ENCODE measurements at regions not wholly inside any gene's neighbourhood (a gene's known extent, or its start where the extent isn't known, plus 50 kb on each side); places are given as distances from the start of the nearest gene placed in this dataset.
"Not testable (repeated sequence)": the region's sequence is repeated elsewhere in the genome, so short reads cannot be mapped to it uniquely, and the experiment has no call there.

DNA sequence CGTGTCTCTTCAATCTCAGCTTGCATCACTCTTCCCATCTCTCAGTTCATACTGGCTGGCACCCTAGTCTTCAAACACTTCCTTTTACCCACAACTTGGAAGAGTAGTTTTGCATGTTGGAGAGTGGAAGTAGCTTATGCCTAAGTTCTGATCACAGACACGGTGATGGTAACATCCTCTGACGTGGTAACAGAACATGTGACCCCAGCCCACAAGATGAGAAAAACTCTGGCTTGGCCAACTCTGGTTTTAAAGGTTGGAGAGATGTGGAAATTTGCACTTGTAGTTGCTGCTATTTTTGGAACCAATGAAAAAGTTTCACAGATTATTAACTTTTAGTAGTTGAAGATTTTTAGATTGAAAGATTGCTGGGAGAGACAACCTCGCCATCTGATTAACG, 155.4 kb upstream of the SLC35G4 start:
- no peak for DNase-seq

DNA sequence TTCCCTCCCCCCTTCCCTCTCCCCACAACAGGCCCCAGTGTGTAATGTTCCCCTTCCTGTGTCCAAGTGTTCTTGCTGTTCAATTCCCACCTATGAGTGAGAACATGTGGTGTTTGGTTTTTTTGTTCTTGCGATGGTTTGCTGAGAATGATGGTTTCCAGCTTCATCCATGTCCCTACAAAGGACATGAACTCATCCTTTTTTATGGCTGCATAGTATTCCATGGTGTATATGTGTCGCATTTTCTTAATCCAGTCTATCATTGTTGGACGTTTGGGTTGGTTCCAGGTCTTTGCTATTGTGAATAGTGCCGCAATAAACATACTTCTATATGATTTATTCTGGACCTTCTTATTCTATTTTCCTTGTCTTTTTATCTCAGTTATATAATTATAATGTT, 165.2 kb upstream of the SLC35G4 start:
- DNase-seq = not testable (repeated sequence)

DNA sequence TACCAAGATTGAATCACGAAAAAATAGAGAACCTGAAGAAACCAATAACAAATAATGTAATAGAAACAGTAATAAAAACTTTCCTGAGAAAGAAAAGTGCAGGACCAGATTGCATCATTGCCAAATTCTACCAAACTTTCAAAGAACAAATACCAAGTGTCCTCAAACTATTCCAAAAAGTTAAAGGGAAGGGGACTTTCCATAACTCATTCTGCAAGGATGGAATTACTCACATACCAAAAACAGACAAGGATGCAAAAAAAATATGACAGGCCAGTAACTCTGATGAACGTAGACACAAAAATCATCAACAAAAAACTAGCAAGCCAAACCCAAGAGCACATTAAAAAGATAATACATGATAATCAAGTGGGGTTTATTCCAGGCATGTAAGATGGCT, 172.3 kb upstream of the SLC35G4 start:
- no peak for DNase-seq

DNA sequence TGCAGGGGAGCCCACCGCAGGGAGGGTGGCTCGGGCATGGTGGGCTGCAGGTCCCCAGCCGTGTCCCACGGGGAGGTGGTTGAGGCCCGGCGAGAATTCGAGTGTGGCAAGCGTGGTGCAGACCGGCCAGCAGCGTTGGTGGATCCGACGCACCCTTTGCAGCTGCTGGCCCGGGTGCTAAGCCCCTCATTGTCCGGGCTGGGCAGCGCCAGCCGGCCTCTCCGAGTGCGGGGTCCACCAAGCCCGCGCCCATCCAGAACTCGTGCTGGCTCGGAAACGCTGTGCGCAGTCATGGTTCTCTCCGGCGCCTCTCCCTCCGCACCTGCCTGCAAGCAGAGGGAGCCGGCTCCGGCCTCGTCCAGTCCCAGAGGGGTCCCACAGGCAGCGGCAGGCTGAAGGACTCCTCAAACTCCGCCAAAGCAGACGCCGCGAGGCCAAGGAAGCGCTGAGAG, 177.0 kb upstream of the SLC35G4 start:
- DNase-seq = no peak

DNA sequence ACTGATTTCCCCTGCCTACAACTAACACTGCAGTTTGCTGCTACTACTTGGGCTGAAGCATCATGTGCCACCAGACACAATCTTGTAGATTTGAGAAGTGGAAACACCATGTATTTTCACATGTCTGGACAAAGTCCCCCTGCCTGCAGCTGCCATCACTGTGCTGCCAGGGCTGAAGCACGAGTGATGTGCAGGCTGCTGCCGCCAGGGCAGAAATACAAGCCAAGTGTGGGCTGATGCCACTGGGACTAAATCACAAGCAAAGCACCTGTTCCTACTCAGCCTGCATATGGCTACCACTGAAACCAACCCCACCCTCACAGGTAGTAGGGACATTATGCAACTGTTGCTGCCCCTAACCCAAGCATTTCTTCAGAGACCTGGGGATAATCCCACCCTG, 179.5 kb upstream of the SLC35G4 start:
- no peak for DNase-seq

DNA sequence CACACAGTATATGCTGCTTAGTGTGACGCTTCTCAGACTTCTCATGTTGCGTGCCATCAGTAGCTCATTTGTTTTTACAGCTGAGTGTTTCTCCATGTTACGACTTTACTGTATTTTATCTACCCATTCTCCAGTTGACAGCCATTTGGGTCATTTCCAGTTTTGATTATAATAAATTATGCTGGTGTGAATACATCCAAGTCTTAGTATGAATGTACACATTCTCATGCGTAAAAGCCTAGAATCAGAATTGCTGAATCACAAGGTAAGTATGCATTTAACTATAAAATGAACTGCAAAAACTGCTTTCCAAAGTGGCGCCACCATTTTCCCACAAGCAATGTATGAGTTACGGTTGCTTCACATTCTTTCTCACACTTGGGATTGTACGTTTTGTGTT, 184.2 kb upstream of the SLC35G4 start:
- DNase-seq = no peak

DNA sequence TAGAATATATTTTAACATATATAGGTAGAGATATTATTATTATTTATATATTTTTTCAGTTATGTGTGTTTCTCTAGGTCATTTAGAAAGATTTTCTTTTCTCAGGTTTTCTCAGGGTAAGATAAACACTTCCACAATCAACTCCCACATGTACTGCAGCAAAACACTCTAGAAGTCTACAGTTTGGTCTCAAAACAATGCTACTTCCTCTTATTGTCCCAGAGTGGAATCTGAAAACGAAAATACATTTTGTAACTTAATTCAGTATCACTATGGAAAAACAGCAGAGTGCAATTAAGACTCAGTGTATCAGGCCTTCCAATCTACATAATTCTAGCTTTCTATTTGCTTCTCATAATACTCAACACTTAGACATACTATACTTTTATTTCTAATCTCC, 190.1 kb upstream of the SLC35G4 start:
- no peak for DNase-seq

DNA sequence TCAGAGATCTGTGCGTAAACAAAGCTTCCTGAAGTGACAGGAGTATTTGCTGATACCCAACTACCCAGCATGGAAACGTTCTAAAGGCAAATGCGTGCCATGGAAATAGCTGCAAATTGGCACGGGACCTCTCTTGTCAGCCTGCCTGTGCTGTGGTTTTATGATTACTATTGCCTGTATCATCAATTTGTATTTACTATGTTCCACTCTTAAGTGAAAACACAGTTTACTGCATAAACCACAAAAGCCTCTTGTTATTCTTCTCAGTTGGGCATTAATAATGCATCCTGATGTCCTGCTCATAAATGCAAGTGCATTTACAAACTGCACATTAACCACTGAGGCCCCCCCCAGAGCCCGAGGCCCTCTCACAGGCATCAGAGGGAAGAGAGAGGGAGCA, 196.6 kb upstream of the SLC35G4 start:
- no peak for DNase-seq

DNA sequence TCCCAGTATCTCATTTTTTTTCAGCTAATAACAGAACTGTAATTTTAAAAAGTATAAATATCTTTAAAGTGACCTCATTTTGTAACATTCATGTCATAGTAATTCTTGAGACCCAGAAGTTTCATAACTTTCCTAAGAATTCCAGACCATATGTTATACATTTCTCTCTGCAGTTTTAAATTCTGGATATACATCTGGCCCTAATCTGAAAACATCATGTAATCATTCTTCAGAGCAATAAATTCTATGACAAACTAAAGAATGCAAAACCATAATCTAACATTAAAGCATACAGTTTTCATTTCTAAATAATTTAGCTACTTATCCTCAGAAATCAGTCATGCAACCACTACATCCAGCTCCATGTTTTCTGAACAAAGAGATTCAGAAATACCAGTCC, 198.3 kb upstream of the SLC35G4 start:
- no peak for DNase-seq

DNA sequence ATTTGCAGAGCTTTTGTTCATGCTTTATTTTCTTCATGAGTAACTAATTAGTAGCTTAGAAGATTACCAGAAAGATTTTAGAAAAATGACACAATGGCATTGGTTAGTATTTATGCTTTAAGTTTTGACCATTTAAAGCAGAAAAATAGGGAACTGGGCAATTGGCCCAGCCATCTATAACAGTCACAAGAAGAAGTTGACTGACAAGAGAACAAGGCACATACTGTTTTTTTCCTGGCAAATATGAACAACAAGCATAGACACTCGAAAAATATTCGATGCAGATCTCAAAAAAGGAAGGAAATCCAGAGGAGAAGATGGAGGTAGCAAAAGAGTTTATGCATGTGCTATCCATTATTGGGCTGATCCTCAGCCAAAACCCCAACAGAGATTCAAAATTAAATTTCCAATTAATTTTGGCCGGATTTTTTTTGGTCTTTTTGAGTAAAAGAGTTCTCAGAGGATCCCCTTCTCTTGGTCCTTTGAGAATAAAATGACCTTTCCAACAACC, 200.8 kb upstream of the SLC35G4 start:
- DNase-seq = no peak

DNA sequence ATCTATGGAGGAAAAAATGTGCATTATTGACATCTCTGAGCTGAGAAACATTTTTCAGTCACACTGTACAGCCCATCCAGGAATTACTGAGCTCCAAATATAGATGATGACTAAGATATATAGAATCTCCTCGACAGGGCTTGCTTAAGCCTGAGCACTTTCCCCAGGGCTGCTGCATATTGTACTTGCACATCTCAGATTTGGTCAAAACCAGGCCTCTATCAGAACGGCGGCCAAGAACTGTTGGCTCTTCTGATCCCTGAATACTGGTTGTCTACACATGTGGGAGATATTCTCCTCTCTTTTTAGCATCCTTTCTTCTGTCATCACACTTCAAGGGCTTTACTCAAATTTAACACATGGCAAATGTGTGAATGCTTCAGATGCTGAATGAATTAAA, 201.5 kb upstream of the SLC35G4 start:
- DNase-seq = no peak

DNA sequence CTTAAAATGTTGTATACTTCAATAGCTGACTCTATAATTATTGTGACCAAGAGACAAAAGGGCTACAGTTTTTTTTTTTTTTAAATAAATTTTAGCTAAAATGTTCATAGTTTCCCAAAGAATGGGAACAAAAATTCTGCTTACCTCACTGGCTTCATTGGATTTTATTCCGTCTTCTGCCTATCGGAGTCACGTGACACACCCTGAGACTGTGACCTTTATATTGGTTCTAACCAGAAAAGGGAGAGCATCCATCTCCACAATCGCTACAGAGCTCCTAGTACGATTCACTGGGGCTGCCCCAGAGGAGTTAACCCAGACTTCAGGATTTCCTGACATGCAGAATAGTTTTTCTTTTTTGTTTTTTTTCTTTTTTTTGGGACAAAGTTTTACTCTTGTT, 203.6 kb upstream of the SLC35G4 start:
- DNase-seq = no peak

DNA sequence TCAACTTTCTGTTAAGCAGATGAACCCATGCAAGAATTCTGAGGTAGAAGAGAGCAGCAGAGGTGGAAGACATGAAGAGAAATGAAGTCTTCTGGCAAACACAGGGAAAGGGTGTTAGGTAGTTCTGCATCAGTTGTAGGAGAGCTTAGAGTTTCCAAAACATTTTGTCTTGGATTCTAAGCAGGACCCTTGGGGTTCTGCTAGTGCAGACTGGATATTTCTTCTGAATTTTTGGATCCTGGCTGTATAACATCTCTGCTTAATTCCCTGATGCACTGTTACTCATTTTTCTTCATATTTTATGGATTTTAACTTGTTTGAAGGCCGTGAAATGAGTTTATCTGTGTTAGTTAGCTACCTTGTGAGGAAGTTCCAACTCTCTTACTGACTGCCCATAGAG, 208.7 kb upstream of the SLC35G4 start:
- no peak for DNase-seq

DNA sequence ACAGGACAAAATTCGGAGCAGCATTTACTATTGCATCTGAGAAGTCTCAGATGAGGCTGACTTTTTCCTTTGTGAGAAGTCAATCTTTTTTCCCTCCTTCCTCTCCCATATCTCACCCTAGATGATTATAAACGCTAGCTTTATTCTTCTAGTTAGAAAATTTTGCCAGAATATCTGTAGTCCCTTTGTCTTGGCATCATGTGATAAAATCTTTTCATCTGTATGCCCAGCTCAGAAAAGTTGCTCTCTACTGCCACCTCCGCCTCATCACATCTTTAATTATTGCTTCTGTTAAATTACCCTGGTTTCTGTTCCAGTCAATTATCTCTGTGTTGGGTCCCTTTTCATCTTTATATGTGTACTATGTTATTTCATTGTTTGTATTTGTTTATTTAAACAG, 210.8 kb upstream of the SLC35G4 start:
- no peak for DNase-seq

DNA sequence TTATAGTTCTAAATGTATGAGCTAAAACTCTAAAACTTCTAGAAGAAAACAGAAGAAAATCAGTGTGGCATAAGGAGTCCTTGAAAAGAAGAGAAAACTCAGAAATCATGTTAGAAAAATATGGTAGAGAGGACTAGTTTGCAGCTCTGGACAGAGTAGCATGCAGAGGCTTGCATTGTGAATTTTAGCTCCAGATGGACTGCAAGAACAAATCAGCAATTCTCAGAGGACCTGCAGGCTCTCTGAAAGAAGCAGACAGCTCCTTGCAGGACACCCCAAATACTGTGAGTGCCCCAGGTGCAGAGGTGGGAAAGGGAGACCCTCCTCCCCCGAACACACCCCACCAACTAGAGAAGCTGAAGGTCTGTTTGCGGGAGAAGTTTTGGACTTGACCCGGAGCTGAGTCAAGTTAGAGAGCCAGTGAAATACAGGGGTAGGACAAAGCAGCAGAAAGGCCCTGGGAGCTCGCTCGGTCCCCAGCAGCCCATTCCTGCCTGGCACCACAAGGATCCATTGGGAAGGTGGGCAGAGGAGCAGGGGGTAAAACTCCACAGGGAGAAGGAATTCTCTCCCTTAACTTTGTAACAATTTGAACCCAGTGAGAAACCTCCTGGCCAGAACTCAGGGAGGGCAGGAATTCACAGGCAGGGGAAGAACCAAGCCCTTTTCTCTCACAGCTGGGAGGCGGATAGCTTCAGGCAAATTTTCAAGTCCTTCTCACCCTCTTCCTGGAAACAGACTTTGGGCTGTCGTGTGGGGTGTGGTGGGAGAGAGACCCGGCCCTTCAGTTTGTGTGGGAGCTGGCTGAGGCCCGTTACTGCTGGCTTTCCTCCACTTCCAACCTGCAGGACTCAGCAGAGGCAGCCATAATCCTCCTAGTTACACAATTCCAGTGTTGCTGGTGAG, 216.2 kb upstream of the SLC35G4 start:
- DNase-seq = peak; percentile 75

DNA sequence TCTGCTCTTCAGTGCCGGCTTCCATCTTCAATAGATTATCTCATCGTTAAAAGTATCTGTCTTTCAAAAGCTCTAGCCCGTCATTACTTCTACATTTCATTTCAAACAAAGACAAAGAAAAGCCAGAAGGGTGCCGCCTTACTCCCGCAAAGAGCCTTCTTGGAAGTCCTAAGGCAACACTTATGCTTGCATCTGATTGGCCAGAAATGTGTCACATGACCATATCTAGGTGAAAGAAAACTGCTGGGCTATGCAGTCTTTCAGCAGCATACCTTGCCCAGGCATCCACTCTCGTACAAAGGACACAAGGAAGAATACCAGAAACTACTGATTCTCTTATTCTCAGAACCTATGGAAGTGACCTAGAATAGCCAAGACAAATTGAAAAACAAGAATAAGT, 217.1 kb upstream of the SLC35G4 start:
- no peak for DNase-seq

DNA sequence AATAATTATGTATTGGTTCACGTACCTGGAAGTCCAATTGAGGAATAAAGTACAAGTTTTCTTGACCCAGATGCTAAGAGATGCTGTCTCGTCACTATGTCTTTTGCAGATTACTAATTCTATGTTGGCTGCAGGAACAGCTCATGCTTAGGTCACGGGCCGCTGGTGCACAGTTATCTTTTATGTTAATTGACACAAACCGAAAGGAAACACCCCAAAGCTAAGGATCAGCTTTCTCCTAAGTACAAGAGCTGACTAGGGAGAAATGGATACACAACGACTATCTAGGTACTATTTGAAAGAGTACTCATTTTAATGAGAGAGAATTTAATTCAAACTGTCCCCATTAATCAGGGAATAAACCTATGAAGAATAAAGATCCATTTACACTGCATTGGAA, 217.7 kb upstream of the SLC35G4 start:
- no peak for DNase-seq

DNA sequence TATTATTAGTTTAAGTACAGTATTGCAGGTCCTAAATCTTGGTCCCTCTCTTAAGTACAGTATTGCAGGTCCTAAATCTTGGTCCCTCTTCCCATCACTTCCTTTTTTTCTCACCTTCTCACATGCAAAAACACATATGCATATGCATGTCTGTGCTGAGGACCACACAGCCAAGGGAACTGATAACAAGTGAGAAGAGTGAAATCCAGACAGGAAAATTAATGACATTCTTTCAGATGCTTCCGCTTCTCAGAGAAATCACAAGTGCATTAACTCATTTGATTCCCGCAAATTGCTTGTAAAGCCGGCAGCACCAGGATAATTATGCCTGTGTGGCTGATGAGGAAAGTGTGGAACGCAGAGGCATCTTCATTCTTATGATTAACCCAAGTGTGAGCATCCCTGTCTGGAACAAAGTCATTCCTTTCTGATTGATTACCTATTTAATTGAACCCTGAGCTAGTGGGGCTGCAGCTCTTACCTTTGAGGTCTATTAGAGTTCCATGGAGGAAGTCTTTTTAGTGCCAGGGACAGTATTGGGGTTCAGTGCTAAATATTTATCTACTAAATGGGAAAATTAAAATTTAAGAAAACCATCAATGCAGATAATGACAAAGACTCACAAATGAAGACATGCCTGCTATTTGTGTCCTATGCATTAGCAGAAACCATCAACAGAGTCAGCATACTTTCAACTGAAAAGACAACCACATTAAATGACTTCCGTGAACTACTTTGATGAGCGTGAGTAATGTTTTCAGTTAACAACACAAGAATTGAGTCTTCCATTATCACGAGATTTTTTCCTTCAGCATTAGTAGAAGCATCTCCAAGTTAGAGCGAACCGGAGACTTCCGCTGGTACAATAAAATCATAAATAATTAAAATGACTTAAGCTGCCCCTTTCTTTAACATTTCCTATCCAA, 220.4 kb upstream of the SLC35G4 start:
- DNase-seq = no peak

DNA sequence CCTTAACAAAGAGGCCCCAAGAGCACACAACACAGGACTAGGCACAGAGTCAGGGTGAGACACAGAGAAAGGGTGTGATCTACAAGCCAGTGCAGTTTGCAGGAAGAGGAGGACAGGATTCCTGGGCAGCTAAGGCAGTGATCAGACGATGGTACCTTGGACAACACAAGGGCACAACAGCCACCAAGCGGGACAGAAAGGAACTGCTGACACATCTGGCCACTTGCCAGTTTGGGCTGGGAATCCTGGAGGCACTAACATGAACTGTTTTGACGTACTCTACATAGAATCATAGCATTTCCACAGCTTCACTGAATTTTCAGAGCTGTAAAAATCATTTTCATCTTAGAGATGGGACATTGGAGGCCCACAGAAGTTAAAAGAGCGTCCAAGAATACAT, 221.5 kb upstream of the SLC35G4 start:
- no peak for DNase-seq

DNA sequence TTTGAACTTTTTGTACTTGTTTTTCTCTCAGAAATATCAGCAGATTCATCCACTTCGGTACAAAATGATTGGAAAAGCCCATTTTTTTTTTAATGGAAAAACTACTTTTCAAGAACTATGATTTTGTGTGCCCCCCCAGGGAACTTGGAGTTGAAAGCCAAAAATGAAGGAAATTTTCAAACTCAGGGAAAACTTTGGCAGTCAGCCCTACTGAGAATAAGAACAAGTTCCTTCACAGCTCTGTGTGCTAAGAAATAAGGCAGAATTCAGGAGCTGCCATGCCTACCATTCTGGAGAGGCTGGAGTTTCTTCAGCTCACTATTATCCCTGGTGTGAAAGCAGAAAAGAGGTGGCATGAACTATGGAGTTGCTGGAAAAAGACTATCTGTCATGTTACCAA, 226.0 kb upstream of the SLC35G4 start:
- no peak for DNase-seq

DNA sequence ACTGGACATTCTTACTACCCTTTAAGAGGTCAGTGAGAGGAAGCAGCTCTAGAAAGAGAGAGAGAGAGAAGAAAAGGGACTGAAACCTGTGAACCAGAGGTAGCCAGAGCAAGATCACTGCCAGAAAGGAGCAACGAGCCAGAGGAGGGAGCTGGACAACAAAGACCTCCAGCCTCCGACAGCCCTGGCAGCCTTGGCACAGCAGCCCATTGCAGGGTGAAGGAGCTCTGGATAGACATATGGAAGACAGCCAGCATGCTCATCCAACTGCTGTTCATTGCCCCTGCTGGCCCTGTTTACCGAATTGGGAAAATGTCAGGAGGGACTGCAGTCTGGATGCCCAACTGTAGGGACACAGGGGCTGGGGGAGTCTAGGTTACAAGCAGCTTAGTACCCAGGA, 228.4 kb upstream of the SLC35G4 start:
- DNase-seq = no peak

DNA sequence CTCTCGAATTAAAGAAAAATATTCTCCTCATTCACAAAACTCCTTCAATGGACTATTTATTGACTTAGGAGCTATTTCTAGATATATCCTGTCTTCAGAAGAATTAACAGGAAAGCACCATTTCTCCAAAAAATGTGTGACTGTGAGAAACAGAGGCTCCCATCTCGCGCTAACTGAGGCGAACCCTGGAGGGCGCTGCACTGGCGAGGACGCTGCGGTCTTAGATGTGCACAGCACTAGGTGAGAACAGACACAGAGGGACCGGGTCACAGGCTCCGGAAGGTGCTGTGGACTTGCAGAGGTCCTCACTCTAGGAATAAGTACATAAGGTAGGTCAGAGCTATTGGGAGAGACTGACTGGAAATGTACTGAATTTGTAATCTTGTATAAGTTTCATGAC, 229.7 kb upstream of the SLC35G4 start:
- DNase-seq = no peak

DNA sequence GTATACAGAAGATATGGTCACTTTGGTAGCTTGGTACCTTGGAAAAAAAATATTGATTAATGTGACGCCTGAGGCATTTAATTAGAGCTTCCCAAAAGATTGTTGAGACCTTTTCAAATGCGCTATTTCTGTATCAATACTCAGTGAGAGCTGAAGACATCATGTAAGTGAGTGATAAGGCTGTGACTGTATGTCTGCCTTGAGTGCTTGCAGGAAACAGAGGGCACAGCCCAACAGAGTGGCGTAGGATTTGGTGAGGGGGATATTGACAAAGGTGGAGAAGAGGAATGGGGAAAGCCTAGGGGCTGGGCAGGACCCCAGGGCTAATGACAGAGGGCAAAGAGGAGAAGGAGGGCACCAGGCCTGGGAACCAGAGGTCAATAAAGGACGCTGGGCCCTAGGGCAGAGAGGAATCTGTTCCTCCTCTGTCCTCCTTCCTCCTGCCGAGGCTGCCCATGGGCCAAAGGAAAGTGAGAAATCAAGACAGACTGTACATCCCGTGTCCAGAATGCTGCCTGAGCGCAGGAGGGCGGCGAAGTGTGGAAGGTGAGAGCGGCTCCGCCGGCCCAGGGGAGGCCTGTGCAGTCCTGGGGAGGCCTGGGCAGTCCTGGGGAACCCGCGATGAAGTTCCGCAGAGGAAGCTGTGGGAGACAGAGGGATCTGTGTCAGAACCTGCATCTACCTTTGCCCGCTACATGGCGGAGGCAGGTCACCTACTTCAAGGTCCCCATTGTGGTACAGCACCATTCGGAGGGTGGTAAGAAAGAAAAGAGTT, 228.6 kb upstream of the PIEZO2 start:
- no peak for DNase-seq
